PFSK-1 (cell line): ENCODE measurements at regions not wholly inside any gene's neighbourhood (a gene's known extent, or its start where the extent isn't known, plus 50 kb on each side); places are given as distances from the start of the nearest gene placed in this dataset.

Experiments
- FOXP2 ChIP-seq: optimal IDR thresholded peaks from 2 replicates; pipeline ENCODE3; 2011; ENCODE audit warnings: borderline replicate concordance, control low read depth, inconsistent platforms; ENCODE audit not compliant: insufficient read depth; ENCODE audit errors: extremely low read length, extremely low read depth
- POLR2AphosphoS5 ChIP-seq: IDR thresholded peaks from 2 replicates; pipeline ENCODE4 v1.6.1; 2012; ENCODE audit warnings: low read depth, mild to moderate bottlenecking, control low read depth, low read length, moderate library complexity
- SIN3A ChIP-seq: IDR thresholded peaks from 2 replicates; pipeline ENCODE4 v1.6.1; 2012; ENCODE audit warnings: mild to moderate bottlenecking, low read length, moderate library complexity, borderline replicate concordance; ENCODE audit not compliant: insufficient read depth
- TAF1 ChIP-seq: IDR thresholded peaks from 2 replicates; pipeline ENCODE4 v1.6.1; 2012; ENCODE audit warnings: low read length, control low read depth, borderline replicate concordance; ENCODE audit not compliant: insufficient read depth
- TF ChIP-seq, protein P1 (sequence below), 2 experiments: IDR thresholded peaks; 2 replicates each; pipeline versions ENCODE4 v1.6.1 to v1.8.0; 2011 to 2012; ENCODE audit warnings: low read depth in 2 of 2, low read length in 2 of 2, control low read depth in 1 of 2, inconsistent platforms in 1 of 2, mild to moderate bottlenecking in 1 of 2, moderate library complexity in 1 of 2; ENCODE audit not compliant: insufficient read depth in 1 of 2

DNA sequence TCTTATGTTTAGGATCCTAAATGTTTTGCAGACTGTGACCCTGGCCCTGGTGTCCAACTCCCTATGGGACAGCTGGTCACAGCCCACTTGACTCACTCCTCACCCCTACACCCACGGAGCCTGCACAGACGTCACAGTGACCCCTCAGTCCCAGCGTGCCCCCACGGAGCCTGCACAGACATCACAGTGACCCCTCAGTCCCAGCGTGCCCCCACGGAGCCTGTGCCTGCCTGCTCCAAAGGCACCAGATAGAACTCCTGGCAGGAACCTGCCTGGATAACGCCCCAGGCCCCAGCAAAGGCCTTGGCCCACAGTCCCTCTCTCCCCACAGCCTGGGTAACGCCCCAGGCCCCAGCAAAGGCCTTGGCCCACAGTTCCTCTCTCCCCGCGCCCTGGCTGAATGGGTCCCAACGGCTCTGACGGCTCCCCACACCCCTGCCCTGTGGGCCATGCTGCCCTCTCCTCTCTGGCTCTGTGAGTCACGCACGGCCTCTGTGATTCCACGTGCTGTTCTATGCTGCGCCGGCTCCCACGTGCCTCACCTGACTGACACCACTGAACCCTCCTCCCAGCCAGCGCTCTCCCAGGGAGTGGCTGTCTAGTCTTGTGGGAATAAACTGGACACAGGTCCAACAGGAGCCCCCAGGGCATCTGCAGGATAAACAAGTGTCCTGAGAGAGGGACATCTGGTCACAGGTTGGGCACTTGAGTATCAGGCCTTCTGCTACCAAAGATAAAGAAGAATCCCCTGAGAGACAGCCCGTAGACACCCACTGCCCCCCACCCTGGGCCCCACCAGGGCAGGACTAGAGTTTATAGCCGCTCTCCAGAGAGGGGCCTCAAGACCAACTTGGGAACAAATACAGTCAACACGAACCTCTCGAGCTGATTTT lies 250.3 kb downstream of the BRD1 start:
- TF ChIP-seq FOXP2 (no peak), POLR2AphosphoS5 (no peak)

DNA sequence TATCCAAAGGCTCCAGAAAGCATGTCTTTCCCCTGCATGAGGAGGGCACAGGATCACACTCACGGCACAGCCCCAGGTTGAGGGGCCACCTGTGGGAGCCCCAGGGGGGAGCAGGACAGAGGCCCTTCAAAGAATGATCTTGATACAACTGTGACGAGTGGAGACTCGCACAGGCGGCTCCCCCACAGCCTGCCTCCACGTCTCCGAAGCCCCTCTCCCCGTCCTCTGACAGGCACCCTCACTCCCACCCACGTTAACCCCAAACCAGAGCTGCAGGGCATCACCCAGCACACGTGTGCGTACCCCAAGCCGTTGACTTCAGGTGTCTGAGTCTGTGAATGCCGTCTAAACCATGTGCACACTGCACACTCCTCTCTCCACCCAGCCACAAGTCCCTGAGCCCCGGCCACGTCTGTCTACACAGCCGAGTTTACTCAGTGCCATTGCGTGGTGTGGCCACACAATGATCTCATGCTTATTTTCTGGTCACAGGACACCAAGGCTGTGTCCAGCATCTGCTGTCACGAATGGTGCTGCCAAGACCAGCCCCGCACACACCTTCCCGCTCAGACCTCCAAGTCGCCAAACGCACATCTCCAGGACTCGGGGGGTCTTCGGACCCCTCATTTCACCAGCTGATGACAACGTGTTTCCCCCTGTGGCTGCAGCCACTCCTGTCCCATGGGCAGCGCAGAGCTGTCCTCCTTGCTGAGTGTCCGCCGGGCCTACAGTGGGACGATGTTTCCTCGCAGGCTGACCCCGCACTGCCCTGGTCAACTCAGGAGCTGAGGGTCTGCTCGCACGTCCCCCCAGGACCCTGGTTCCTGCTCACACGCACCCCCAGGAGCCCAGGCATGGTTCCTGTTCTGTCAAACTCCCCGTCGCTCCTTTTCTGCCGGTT lies 251.2 kb downstream of the BRD1 start:
- TF ChIP-seq SIN3A: no peak
- TF ChIP-seq, protein P1, sequence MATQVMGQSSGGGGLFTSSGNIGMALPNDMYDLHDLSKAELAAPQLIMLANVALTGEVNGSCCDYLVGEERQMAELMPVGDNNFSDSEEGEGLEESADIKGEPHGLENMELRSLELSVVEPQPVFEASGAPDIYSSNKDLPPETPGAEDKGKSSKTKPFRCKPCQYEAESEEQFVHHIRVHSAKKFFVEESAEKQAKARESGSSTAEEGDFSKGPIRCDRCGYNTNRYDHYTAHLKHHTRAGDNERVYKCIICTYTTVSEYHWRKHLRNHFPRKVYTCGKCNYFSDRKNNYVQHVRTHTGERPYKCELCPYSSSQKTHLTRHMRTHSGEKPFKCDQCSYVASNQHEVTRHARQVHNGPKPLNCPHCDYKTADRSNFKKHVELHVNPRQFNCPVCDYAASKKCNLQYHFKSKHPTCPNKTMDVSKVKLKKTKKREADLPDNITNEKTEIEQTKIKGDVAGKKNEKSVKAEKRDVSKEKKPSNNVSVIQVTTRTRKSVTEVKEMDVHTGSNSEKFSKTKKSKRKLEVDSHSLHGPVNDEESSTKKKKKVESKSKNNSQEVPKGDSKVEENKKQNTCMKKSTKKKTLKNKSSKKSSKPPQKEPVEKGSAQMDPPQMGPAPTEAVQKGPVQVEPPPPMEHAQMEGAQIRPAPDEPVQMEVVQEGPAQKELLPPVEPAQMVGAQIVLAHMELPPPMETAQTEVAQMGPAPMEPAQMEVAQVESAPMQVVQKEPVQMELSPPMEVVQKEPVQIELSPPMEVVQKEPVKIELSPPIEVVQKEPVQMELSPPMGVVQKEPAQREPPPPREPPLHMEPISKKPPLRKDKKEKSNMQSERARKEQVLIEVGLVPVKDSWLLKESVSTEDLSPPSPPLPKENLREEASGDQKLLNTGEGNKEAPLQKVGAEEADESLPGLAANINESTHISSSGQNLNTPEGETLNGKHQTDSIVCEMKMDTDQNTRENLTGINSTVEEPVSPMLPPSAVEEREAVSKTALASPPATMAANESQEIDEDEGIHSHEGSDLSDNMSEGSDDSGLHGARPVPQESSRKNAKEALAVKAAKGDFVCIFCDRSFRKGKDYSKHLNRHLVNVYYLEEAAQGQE (IDR thresholded peaks at IDR 0.05; ENCODE audit: insufficient read depth in 1 of 2, low read depth in 2 of 2, low read length in 2 of 2): no peak
- TF ChIP-seq TAF1: no peak
- no peak for TF ChIP-seq POLR2AphosphoS5
- TF ChIP-seq FOXP2: no peak

DNA sequence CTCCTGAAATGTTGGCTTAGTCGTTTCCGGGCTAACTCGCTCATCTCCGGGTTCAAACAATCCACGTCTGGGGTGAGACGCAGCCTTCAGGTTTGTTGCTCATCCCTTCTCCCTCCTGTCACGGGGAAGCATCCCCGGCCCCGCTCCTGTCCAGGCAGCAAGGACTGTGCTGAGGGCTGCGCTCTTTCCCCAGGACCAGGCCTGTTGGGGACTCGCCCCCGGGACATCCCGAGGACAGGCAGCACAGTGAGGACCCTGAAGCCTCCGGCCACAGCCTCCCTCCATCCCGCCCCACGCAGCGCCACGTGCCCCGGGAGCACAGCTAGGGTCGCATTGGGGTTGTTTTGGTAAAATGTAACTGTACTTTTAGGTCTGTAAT lies 252.0 kb downstream of the BRD1 start:
- TF ChIP-seq FOXP2 (no peak), SIN3A (no peak), TAF1 (no peak), POLR2AphosphoS5 (no peak)
- TF ChIP-seq, protein P1 (IDR thresholded peaks at IDR 0.05; ENCODE audit: insufficient read depth in 1 of 2, low read depth in 2 of 2, low read length in 2 of 2): no peak

DNA sequence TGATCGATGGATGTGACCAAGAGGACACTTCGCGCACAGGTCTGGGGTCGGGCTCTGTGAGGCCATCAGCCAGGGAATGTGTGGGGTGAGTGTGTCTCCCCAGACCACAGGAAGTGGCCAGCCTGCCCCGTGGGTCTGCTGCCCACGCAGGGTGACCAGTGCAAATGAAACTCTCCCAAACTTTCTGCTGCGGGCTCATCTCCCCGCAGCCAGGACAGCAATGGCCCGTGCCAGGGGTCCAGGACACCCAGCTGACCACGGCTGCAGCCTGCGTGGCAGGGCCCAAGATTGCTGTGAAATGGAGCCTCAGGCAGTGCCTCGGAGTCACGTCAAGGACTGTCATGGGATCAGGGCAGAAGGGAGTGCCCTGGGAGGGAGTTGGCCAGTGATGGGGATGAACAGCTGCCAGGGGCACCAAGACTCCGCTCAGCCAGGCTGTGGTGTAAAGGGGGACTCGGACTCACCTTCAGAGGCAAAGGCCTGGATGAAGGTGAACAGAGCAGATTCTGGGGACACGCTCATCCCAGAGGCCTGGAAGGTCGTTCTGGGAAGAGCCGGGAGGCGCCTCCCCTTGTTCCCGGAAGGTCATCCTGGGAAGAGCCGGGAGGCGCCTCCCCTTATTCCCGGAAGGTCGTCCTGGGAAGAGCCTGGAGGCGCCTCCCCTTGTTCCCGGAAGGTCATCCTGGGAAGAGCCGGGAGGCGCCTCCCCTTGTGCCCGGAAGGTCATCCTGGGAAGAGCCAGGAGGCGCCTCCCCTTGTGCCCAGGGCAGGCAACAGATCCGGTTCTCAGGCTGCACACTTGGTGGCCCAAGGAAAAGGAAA lies 252.6 kb downstream of the BRD1 start:
- no peak; the same call in 1 of the 2 replicates for TF ChIP-seq SIN3A
- TF ChIP-seq TAF1: no peak
- TF ChIP-seq FOXP2: no peak
- TF ChIP-seq, protein P1 (IDR thresholded peaks at IDR 0.05; ENCODE audit: insufficient read depth in 1 of 2, low read depth in 2 of 2, low read length in 2 of 2): peak; percentile 5 to 18; a peak in 1 of 4 replicates
- peak; percentile 63; the same call in 1 of the 2 replicates for TF ChIP-seq POLR2AphosphoS5

DNA sequence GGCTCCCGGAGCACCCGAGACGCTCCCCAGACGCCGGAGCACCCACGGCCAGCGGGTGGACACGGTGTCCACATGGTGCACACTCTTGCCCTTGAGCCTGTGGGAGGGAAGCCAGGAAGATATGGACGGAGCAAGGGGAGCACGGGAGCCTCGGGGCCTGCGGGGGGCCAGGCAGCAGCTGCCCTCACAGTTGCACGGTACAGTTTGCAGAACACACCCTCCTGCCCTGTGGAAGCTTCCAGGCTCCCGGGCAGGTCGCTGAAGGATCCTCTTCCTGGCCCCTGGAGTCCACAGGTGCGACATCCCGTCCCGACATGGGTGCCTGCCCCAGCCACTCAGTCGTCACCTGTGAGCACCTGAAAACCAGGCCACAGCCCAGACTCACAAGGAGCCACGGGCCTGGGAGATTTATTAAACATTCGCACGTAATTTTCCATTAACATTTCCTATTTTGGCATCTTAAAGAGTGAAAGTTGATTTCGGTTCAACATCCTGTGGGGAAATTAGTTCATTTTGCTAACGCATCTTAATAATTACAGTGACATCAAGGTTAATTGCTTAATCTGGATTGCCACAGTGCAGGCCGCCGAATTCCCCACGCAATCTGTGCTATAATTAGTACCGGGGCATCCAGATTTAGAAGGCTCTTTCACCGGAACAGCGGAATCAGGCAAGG lies 253.3 kb downstream of the BRD1 start:
- no peak for TF ChIP-seq POLR2AphosphoS5
- TF ChIP-seq, protein P1 (IDR thresholded peaks at IDR 0.05; ENCODE audit: insufficient read depth in 1 of 2, low read depth in 2 of 2, low read length in 2 of 2): no peak
- TF ChIP-seq FOXP2: no peak
- no peak for TF ChIP-seq SIN3A
- no peak for TF ChIP-seq TAF1
